Left lung (tissue), 4 donors: ENCODE measurements at regions not wholly inside any gene's neighbourhood (a gene's known extent, or its start where the extent isn't known, plus 50 kb on each side); places are given as distances from the start of the nearest gene placed in this dataset.

Experiments used
- ATAC-seq: fragments of 200-7000 bp; cut with Tn5 transposase; one replicate; pipeline ENCODE4 v1.9.1; 2020; ENCODE audit warnings: moderate library complexity
- DNase-seq, 4 donors: peaks; one replicate each; pipeline ENCODE4 v3.0.0-alpha.2; 2013 to 2020
- H3K27ac ChIP-seq, 2 donors: fragments of 200-600 bp; sonication (generic) in 1 of 2; one replicate each; pipeline versions ENCODE4 v1.5.0 to v1.8.0; 2020 to 2021
- H3K27me3 ChIP-seq, 2 donors: fragments of 200-600 bp; sonication (generic) in 1 of 2; one replicate each; pipeline versions ENCODE4 v1.5.0 to v1.8.0; 2020 to 2021
- H3K36me3 ChIP-seq, 2 donors: fragments of 200-600 bp; sonication (generic) in 1 of 2; one replicate each; pipeline versions ENCODE4 v1.5.0 to v1.8.0; 2020 to 2021
- H3K4me1 ChIP-seq, 2 donors: fragments of 200-600 bp; one replicate each; pipeline ENCODE4 v1.8.0; 2021
- H3K4me3 ChIP-seq, 2 donors: fragments of 200-600 bp; sonication (generic) in 1 of 2; one replicate each; pipeline versions ENCODE4 v1.5.0 to v1.8.0; 2020 to 2021; ENCODE audit warnings: mild to moderate bottlenecking in 1 of 2
- H3K9me3 ChIP-seq, 2 donors: fragments of 200-600 bp; sonication (generic) in 1 of 2; one replicate each; pipeline versions ENCODE4 v1.5.0 to v1.8.0; 2020 to 2021
- intact Hi-C, 2 donors: fragments of 100-400 bp; cut with DNase I; formaldehyde crosslinking; loops; one replicate each; pipeline versions ENCODE4 v1.11.2 to v1.14.2; 2022
- TF ChIP-seq, protein P1 (sequence below), 2 donors: fragments of 200-600 bp; sonication (generic) in 1 of 2; IDR thresholded peaks; one replicate each; pipeline versions ENCODE4 v1.5.0 to v1.8.0; 2021; ENCODE audit warnings: antibody characterized with exemption in 2 of 2
- donor health status: DM: no; HTN: yes; CAD: no.
- donor health status: DM: no; HTN: no; CAD: no.

DNA sequence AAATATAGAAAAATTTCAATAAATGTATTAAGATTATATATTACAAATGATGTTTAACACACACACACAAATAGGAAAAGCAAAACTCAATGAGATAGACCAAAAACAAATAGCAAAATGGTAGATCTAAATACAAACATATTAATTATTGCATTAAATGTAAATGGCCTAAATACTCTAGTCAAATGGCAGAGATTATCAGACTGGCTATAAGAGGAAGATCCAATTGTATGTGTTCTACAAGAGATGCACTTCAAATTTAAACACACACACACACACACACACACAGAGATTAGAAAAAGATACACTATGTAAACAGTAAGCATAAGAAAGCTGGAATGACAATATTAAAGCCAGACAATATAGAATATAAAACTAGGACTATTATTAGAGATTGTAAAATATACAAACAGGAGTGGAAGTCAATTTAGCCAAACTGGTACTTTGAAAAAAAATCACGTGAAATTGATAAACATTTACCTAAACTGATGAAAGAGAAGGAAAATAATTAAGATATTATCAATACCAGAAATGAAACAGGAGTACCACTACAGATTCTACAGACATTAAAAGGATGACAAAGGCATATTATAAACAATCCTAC, 150.5 kb downstream of the TBXT start:
- H3K4me3 ChIP-seq, result no peak overlapping the region
- peaks cover 0 to 8% of the 10 kb centered on the region in 2 donors for H3K27me3 ChIP-seq
- H3K9me3 ChIP-seq, result peaks cover 0 to 29% of the 10 kb centered on the region in 2 donors
- DNase-seq, result no peak
- intact Hi-C loops, result no loop called here
- no peaks in the 10 kb centered on the region for H3K4me1 ChIP-seq
- H3K36me3 ChIP-seq, result no peaks in the 10 kb centered on the region
- ATAC-seq, result no peak
- TF ChIP-seq, protein P1, sequence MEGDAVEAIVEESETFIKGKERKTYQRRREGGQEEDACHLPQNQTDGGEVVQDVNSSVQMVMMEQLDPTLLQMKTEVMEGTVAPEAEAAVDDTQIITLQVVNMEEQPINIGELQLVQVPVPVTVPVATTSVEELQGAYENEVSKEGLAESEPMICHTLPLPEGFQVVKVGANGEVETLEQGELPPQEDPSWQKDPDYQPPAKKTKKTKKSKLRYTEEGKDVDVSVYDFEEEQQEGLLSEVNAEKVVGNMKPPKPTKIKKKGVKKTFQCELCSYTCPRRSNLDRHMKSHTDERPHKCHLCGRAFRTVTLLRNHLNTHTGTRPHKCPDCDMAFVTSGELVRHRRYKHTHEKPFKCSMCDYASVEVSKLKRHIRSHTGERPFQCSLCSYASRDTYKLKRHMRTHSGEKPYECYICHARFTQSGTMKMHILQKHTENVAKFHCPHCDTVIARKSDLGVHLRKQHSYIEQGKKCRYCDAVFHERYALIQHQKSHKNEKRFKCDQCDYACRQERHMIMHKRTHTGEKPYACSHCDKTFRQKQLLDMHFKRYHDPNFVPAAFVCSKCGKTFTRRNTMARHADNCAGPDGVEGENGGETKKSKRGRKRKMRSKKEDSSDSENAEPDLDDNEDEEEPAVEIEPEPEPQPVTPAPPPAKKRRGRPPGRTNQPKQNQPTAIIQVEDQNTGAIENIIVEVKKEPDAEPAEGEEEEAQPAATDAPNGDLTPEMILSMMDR (IDR thresholded peaks at IDR 0.05), result no peak
- no peak overlapping the region for H3K27ac ChIP-seq

GRCh38 chr6:166014966-166015365, 152.7 kb downstream of the TBXT start:
- intact Hi-C loops, result no loop called here
- TF ChIP-seq, protein P1 (IDR thresholded peaks at IDR 0.05), result no peak
- Histone ChIP-seq H3K36me3 (no peaks in the 10 kb centered on the region), H3K4me3 (no peak overlapping the region), H3K4me1 (no peaks in the 10 kb centered on the region), H3K9me3 (peaks cover 0 to 26% of the 10 kb centered on the region in 2 donors), H3K27ac (no peak overlapping the region), H3K27me3 (peaks cover 3 to 30% of the 10 kb centered on the region in 2 donors)
- ATAC-seq (no peak), DNase-seq (no peak)

DNA sequence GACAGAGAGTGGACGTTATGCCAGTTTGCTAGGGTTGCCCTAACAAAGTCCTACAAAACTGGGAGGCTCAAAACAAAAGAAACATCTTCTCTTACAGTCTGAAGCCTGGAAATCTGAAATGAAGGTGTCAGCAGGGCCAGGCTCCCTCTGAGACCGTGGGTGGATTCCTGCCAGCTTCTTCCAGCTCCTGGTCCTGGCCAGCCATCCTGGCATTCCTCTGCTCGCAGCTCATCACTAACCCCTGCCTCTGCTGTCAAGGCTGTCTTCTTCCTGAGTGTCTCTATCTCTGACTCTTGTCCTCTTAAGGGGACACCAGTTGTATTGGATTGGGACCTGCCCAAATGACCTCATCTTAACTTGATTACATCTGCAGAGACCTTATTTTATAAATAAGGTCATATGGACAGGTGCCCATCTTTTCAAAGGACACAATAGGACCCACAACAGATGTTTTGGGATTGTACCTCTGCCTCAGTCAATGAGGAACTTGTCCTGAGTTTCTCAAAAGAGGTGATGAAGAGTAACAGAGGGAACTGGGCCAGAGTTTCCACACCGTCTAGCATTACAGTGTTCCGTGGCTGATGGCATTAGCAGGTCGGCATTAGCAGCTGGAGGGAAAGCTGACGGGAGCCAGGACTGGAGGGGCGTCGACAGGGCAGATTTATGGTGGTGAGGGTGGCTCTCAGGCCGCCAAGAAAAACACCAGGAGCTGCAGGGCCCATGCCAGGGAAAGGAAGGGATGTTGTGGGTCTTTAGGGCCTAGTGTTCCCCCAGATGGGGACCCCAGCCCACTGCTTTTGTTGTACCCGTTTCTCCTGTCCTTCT, 157.3 kb downstream of the TBXT start:
- peaks cover 28 to 76% of the 10 kb centered on the region in 2 donors for H3K27me3 ChIP-seq
- ATAC-seq, result no peak
- TF ChIP-seq, protein P1 (IDR thresholded peaks at IDR 0.05), result no peak

DNA sequence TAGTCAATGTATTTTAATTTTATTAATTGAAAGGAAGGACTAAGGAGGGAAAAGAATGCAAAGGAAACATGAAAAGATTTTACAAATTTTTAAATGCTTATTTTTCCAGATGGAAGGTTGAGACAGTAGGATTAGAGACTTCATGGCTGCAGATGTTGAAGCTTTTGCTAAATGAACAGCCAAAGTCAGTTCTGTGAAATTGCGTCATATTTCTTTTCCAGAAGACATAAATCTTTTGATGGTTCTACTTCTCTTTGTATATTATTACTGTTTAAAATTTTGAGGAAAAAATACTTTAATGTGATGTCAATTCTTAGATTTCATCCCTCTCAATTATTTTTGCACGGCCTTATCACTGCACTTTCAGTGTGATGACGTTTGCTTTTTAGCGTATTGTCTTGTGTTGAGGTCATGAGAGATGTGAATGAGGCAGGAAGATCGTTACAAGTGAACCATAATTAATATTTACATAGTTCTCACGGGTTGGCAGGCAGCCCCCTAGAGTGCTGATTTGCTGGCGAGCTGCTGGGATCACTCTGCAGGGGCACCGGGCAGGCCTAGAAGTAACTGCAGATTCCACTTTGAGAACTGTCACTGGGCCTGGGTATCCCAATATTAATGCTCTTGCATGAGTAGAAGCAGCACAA, 158.1 kb downstream of the TBXT start:
- DNase-seq (no peak), ATAC-seq (no peak)
- H3K27me3 ChIP-seq, result peaks cover 28 to 85% of the 10 kb centered on the region in 2 donors
- H3K27ac ChIP-seq, result no peak overlapping the region
- intact Hi-C loops, result no loop called here
- TF ChIP-seq, protein P1 (IDR thresholded peaks at IDR 0.05), result no peak
- no peak overlapping the region for H3K4me3 ChIP-seq
- H3K36me3 ChIP-seq, result no peaks in the 10 kb centered on the region
- no peaks in the 10 kb centered on the region for H3K4me1 ChIP-seq
- no peaks in the 10 kb centered on the region for H3K9me3 ChIP-seq

More for the DNA sequence above, 157.3 kb downstream of the TBXT start:
- Histone ChIP-seq H3K4me3 (no peak overlapping the region), H3K4me1 (no peaks in the 10 kb centered on the region), H3K9me3 (no peaks in the 10 kb centered on the region), H3K36me3 (no peaks in the 10 kb centered on the region), H3K27ac (no peak overlapping the region)
- DNase-seq, result no peak
- intact Hi-C loops, result no loop called here
